GM12878 (cell line): ENCODE measurements at regions not wholly inside any gene's neighbourhood (a gene's known extent, or its start where the extent isn't known, plus 50 kb on each side); places are given as distances from the start of the nearest gene placed in this dataset.

Experiments used
- ATAC-seq: fragments of 200-7000 bp; cut with Tn5 transposase; 3 replicates; pipeline ENCODE4 v1.9.1; 2020; ENCODE audit warnings: mild to moderate bottlenecking, moderate library complexity
- BruUV-seq: library from RNA; stranded (reverse); fragments of 400-500 nt; replicated peaks from 2 replicates; lab custom pipeline; 2021; lab: Mats Ljungman, UMichigan
- CTCF ChIA-PET: fragments of 300-600 bp; sonication (Branson Sonifier 250); formaldehyde crosslinking; extraction: SDS; loops from one replicate; lab custom pipeline; 2021; ENCODE audit warnings: inconsistent platforms; lab: Yijun Ruan, JAX
- POLR2A ChIA-PET: fragments of 350-600 bp; formaldehyde crosslinking; extraction: SDS; loops from one replicate; lab custom pipeline; 2021; ENCODE audit warnings: inconsistent platforms; lab: Charles Lee
- RAD21 ChIA-PET: fragments of 300-600 bp; sonication (Branson Sonifier 250); formaldehyde crosslinking; loops from one replicate; lab custom pipeline; 2023; ENCODE audit warnings: antibody characterized with exemption; ENCODE audit not compliant: unreplicated experiment; lab: Charles Lee
- SMC1A ChIA-PET: fragments of 300-600 bp; sonication (Branson Sonifier 250); formaldehyde crosslinking; loops from one replicate; lab custom pipeline; 2023; ENCODE audit not compliant: unreplicated experiment, uncharacterized antibody; lab: Charles Lee
- DNase-seq: peaks from one replicate; pipeline ENCODE4 v3.0.0-alpha.2; 2011; ENCODE audit warnings: low read depth, low spot score
- FAIRE-seq: peaks from 3 replicates; lab custom pipeline; 2011; peaks lifted over from hg19 to GRCh38; lab: Jason Lieb, UNC
- H2AFZ ChIP-seq: 2 replicates; pipeline ENCODE4 v1.6.0; 2011; ENCODE audit warnings: low read depth, low read length, control low read depth; ENCODE audit not compliant: control insufficient read depth
- H3K27ac ChIP-seq: 2 replicates; pipeline ENCODE4 v1.5.1; 2011; ENCODE audit warnings: control low read depth; ENCODE audit not compliant: control insufficient read depth, insufficient read depth
- H3K27me3 ChIP-seq, 2 experiments: replicated peaks in 1 of 2; 2 replicates each; pipeline versions ENCODE4 v1.6.0 to v1.6.1; 2011; ENCODE audit warnings: low read length in 1 of 2; ENCODE audit not compliant: control insufficient read depth in 2 of 2, insufficient read depth in 2 of 2
- H3K36me3 ChIP-seq, 2 experiments: 2 replicates each; pipeline ENCODE4 v1.5.1; 2011; ENCODE audit warnings: low read length in 1 of 2; ENCODE audit not compliant: control insufficient read depth in 2 of 2, insufficient read depth in 2 of 2
- H3K4me1 ChIP-seq: 2 replicates; pipeline ENCODE4 v1.6.1; 2011; ENCODE audit warnings: mild to moderate bottlenecking, low read length, moderate library complexity, mixed read lengths; ENCODE audit not compliant: control insufficient read depth, insufficient read depth
- H3K4me2 ChIP-seq: 2 replicates; pipeline ENCODE4 v1.6.0; 2011; ENCODE audit warnings: control low read depth; ENCODE audit not compliant: control insufficient read depth, insufficient read depth
- H3K4me3 ChIP-seq: fragments of 200-600 bp; sonication (generic); 2 replicates; pipeline ENCODE4 v1.5.1; 2016
- H3K79me2 ChIP-seq: 2 replicates; pipeline ENCODE4 v1.6.0; 2011; ENCODE audit warnings: low read length; ENCODE audit not compliant: control insufficient read depth, insufficient read depth
- H3K9ac ChIP-seq: 2 replicates; pipeline ENCODE4 v1.8.0; 2011; ENCODE audit warnings: low read length, control low read depth, mixed read lengths; ENCODE audit not compliant: control insufficient read depth, insufficient read depth
- H3K9me3 ChIP-seq: replicated peaks from 3 replicates; pipeline ENCODE4 v1.5.1; 2011; ENCODE audit warnings: mild to moderate bottlenecking, low read length; ENCODE audit not compliant: control insufficient read depth, insufficient read depth
- H4K20me1 ChIP-seq: 2 replicates; pipeline ENCODE4 v1.6.0; 2011; ENCODE audit not compliant: control insufficient read depth, insufficient read depth
- ESRRA ChIP-seq: IDR thresholded peaks from 2 replicates; pipeline ENCODE4 v1.6.1; 2012; ENCODE audit warnings: mild to moderate bottlenecking, low read length, improper control_type of control experiment
- IKZF1 ChIP-seq: fragments of 450-650 bp; conservative IDR thresholded peaks from 2 replicates; pipeline ENCODE4 v1.6.1; 2017; ENCODE audit warnings: antibody characterized with exemption, mild to moderate bottlenecking
- IRF4 ChIP-seq: IDR thresholded peaks from 2 replicates; pipeline ENCODE4 v1.6.1; 2011; ENCODE audit warnings: low read depth, low read length
- NR2F1 ChIP-seq: fragments of 450-650 bp; conservative IDR thresholded peaks from 2 replicates; pipeline ENCODE4 v1.6.1; 2017; ENCODE audit warnings: mild to moderate bottlenecking
- PRDM15 ChIP-seq: fragments of 450-650 bp; formaldehyde crosslinking; IDR thresholded peaks from 2 replicates; pipeline ENCODE4 v1.4.0; 2020; ENCODE audit warnings: mild to moderate bottlenecking, moderate library complexity
- USF2 ChIP-seq: IDR thresholded peaks from 2 replicates; pipeline ENCODE4 v1.6.1; 2011; ENCODE audit warnings: low read depth, low read length, improper control_type of control experiment, borderline replicate concordance
- WGBS: methylation state at CpG from one replicate; pipeline ENCODE4 v1.1.6; 2016; ENCODE audit warnings: low lambda C conversion rate; ENCODE audit not compliant: insufficient replicate concordance, insufficient coverage; ENCODE audit errors: missing lambda C conversion rate; 5-methylcytosine and 5-hydroxymethylcytosine counted together
- in situ Hi-C: fragments of 300-500 bp; cut with MboI; formaldehyde crosslinking; loops from 9 replicates; pipeline ENCODE4 v1.14.3; 2018; ENCODE audit warnings: mixed read lengths
- intact Hi-C: fragments of 100-400 bp; cut with micrococcal nuclease; formaldehyde crosslinking; loops from one replicate; pipeline ENCODE4 v1.14.2; 2022; ENCODE audit not compliant: unreplicated experiment

GRCh38 chr18:75643083-75643482 lies 215.6 kb upstream of the SMIM21 start:
- ATAC-seq = no peak
- no peaks in the 10 kb centered on the region for H3K4me1 ChIP-seq

More at GRCh38 chr18:75643083-75643482, 215.6 kb upstream of the SMIM21 start:
- BruUV-seq = no TSS peak
- Histone ChIP-seq H4K20me1 (no peaks in the 10 kb centered on the region), H3K4me2 (no peak overlapping the region), H3K4me3 (no peak overlapping the region), H3K36me3 (no peaks in the 10 kb centered on the region), H3K9me3 (no peaks in the 10 kb centered on the region)
- CTCF ChIA-PET = interaction anchor here (1.9 kb wide), 1 partner anchor 11 kb away, joined by 4 read pairs; no protein-coding TSS in a partner anchor
- in situ Hi-C loops = no loop called here
- DNase-seq = no peak
- POLR2A ChIA-PET = no interaction called here
- 0% methylated on average over 5 of the region's 6 CpGs for WGBS
- FAIRE-seq = no peak
- TF ChIP-seq IKZF1 = no peak
- TF ChIP-seq PRDM15 (CRISPR knock-in tag) = no peak
- TF ChIP-seq NR2F1 = no peak
- no peak for TF ChIP-seq IRF4
- no peak for TF ChIP-seq ESRRA
- TF ChIP-seq USF2 = no peak
- TF ChIP-seq, all 136 proteins: peak for 0
- RAD21 ChIA-PET = no interaction called here
- intact Hi-C loops = no loop called here
- no peak overlapping the region for H2AFZ ChIP-seq
- SMC1A ChIA-PET = no interaction called here
- H3K27me3 ChIP-seq = peaks cover 0 to 1% of the 10 kb centered on the region in 2 experiments; a peak in 1 of 4 replicates
- no peak overlapping the region for H3K9ac ChIP-seq
- no peaks in the 10 kb centered on the region for H3K79me2 ChIP-seq
- no peak overlapping the region for H3K27ac ChIP-seq
